HuH-7.5 (cell line): ENCODE measurements at regions not wholly inside any gene's neighbourhood (a gene's known extent, or its start where the extent isn't known, plus 50 kb on each side); places are given as distances from the start of the nearest gene placed in this dataset.

Experiments
- DNase-seq: peaks from one replicate; pipeline ENCODE4 v3.0.0; 2011; ENCODE audit warnings: low spot score

- peak; percentile 10 for DNase-seq
Measured at GRCh38 chr5:33148076-33148513, 292.7 kb upstream of the TARS1 start.

- no peak for DNase-seq
Measured at GRCh38 chr5:33153372-33153771, 287.4 kb upstream of the TARS1 start.

DNA sequence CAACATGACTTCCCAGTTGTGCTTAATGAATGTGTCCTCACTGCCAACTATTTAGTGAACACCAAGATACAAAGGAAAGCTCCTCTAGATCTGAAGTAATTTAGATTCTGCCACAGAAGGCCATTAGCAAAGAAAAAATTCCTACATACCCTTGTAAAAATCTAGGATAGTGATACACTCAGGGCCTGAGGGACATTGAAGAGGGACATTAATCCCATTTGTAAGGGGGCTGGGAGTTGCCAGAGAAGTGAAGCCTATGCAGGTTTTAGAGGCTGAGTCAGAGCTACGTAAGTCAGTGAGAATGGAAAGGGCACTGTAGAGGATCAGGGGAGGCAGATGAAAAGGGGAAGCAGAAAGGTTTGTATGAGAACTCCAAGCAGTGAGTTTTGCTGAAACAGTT, 286.9 kb upstream of the TARS1 start:
- DNase-seq, result no peak

DNA sequence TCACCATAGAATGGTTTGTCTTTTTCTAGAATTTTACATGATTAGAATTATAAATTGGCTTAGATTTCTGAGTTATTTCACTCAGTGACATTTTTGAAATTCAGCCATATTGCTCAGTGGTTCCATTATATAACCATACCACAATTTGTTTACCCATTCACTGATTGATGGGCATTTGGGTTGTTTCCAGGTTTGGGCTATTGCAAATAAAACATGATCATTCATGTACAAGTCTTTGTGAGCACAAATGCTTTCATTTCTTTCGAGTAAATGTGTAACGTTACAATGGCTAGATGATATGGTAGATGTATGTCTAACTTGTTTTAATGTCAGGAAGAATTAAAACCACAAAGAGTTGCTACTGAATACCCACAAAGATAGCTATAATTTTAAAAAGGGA, 279.9 kb upstream of the TARS1 start:
- no peak for DNase-seq

GRCh38 chr5:33161421-33161820, 279.3 kb upstream of the TARS1 start:
- no peak for DNase-seq

- no peak for DNase-seq
Measured at GRCh38 chr5:33162057-33162456, 278.7 kb upstream of the TARS1 start.

- no peak for DNase-seq
Measured at GRCh38 chr5:33166522-33166921, 274.2 kb upstream of the TARS1 start.

GRCh38 chr5:33166948-33167347, 273.8 kb upstream of the TARS1 start:
- DNase-seq, result no peak

DNA sequence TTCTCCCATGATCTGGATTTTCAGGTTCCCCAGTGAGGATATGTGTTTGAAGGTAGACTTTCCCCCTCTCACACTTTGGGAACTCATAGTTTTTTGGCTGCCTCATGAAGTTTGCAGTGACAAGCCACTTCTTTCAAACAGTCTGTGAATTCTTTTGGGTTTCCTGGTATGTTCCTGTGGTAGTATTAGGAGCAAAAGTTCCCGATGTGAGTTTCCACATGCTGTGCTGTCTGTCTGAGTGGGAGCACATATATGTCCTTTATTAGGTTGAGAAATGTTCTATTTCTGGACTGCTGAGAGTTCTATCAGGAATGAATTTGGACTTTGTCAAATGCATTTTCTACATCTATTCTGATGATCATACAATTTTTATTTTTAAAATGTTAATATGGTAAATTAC, 273.2 kb upstream of the TARS1 start:
- DNase-seq, result no peak

GRCh38 chr5:33170411-33170810, 270.4 kb upstream of the TARS1 start:
- no peak for DNase-seq

GRCh38 chr5:33174383-33174782, 266.4 kb upstream of the TARS1 start:
- DNase-seq, result no peak

DNA sequence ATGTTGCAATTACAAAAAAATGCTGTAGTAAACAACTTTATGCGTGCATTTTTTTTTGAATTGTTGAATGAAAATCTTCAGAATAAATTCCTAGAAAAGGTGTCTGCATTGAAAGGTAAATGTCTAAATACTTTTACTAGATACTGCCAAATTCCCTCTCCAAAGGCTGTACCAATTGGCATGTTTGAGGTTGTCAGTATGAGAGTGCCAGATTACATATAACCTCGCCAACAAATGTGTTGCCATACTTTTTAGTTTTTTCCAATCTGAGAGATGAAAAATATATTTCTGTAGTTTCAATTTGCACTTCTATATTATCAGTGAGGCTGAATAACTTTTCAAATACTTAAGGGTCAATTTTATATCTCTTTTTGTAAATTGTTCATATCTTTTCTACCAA, 261.5 kb upstream of the TARS1 start:
- DNase-seq, result no peak

DNA sequence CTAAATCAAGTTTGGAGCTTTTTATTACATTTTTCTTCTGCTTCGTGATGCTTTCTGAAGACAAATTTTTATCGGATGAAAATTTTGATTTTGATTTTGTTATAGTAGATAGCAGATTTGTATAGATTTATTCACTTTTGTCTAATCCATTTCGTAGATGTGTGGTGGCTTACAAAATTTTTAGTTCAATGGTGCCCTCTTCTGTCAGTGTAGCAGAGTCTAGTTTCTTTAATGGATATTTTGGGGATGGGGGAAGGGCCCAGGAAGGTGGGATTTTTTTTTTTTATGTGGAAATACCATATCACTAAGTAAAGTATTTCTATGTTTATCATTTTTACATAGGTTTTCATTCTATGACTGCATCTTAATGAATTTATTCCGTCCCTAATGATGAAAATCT, 259.9 kb upstream of the TARS1 start:
- no peak for DNase-seq

- no peak for DNase-seq
Measured at GRCh38 chr5:33182986-33183385, 257.8 kb upstream of the TARS1 start.

- DNase-seq, result no peak
Measured at GRCh38 chr5:33184367-33184766, 256.4 kb upstream of the TARS1 start.

DNA sequence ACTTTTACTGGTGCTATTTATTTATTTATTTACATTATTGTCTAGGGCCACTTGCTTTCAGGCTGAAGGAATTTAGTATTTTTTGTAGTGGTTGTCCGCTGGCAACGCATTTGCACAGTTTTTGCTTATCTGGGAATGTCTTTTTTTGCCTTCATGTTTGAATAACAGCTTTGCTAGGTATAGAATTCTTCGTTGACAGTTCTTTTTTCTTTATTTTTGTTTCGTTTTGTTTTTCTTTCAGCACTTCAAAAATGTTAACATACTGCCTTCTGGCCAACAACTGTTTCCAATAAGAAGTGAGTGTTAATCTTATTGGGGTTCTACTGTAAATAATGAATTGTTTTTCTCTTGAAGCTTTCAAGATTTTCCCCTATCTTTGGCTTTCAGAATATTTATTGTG, 252.7 kb upstream of the TARS1 start:
- no peak for DNase-seq

- DNase-seq, result no peak
Measured at GRCh38 chr5:33194914-33195313, 245.9 kb upstream of the TARS1 start.

- DNase-seq, result no peak
Measured at GRCh38 chr5:33195431-33196165, 245.2 kb upstream of the TARS1 start.

GRCh38 chr5:33198836-33199235, 241.9 kb upstream of the TARS1 start:
- DNase-seq, result no peak

DNA sequence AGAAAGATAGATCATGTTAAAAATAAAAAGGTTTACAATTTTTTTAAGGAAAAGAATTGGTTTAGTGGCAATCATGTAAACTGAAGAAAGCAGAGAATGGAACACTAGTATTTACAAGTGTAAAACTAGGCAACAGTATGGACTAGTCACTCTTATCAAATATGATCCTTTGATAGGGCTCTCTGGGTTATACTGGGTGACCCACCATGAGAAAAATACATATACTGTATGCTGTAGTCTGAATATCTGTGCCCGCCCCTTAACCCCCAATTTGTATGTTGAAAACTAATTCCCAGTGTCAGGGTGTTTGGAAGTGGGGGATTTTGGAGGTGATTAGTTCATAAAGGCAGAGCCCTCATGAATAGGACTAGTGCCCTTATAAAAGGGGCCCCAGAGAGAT, 236.8 kb upstream of the TARS1 start:
- DNase-seq, result no peak

DNA sequence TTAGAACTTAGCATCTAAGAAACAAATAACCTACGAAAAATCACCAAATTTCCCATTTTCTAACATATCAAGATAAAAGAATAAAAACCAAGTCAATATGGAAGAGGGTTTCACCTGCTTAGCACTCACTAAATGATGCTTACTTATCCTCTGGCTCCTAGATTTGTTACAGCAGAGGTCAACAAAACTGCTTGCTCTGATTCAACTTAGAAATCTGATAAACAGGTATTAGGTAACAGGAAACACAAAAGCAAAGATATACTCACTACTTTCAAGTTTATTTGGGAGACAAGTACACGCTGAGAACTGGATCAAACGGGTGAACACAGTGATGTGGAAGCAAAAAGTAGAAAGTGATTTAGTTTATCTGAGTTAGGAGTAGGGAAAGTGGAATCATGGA, 235.7 kb upstream of the TARS1 start:
- no peak for DNase-seq

DNA sequence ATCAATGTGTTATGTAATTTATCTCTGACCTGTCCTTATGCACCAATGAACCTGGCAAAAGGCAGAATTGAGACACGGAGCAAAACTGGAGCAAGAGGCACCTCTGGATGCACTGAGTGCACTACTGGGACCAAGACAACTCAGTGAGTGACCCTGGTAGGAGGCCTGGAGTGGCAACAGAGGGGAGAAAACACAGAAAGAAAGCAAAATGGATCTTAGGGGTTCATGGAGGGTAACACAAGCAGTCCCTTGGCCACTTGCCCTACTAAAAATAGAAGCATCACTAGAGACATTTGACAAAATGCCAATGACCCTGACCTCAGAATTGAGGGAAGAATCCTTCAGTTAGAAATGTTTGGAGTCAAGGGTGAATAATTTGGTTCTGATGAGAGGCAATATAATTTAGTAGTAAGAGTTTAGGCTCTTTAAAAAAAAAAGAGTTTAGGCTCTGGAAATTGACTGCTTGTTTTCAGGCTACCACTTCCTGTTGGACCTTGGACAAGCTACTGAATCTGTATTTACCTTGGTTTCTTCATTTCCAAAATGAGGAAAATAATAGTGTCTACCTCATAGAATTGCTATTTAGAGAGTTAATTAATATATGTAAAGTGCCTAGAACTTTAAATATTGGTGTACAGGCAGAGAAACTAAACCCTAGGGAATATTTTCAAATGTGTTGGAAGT, 234.9 kb upstream of the TARS1 start:
- no peak for DNase-seq

DNA sequence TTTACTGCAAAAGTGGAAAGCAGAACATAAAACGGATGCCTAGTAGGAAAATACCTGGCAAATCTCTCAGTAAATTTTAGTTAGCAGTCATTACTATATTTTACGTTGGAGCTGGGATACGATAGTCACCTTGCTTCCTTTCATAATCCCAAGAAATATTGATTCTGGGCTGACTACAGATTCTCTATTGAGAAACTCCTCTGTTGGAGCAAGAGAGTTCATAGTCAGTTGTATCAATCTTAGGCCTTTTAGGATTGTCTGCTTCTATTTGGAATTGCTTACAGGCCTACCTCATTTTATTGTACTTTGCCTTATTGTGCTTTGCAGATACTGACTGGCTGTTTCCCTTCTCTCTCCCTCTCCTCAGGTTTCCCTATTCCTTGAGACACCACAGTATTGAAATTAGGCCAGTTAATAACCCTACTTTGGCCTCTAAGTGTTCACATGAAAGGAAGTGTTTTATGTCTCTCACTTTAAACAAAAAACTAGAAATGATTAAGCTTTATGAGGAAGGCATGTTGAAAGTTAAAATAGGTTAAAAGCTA, 233.7 kb upstream of the TARS1 start:
- no peak for DNase-seq

DNA sequence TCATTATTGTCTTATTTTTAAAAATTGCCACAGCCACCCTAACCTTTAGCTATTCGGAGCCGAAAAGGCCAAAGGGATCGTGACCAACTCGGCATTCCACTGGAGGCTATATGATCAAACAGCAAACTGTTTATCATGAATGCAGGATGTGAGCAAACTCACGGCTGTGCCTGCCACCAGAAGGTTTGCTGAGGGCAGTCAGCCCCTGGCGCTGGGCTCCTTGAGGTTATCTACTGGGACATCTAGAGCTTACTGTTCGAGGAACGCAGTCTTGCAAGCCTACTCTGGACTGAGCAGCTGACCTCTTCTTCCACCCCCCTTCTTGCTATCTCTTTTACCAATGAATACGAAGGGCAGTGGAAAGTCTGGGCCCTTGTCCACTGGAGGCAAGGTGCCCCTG, 231.5 kb upstream of the TARS1 start:
- DNase-seq, result no peak
